Esophagus muscularis mucosa (tissue), 4 donors: ENCODE measurements at regions not wholly inside any gene's neighbourhood (a gene's known extent, or its start where the extent isn't known, plus 50 kb on each side); places are given as distances from the start of the nearest gene placed in this dataset.

Source experiments
- EP300 ChIP-seq: sonication (generic); formaldehyde crosslinking; IDR thresholded peaks from one replicate; pipeline ENCODE4 v1.6.1; 2017; ENCODE audit warnings: antibody characterized with exemption
- POLR2A ChIP-seq: fragments of 450-650 bp; IDR thresholded peaks from one replicate; pipeline ENCODE4 v1.6.1; 2017; ENCODE audit warnings: antibody characterized with exemption, moderate library complexity, mild to moderate bottlenecking, low read depth
- POLR2AphosphoS5 ChIP-seq, 2 donors: sonication (generic); formaldehyde crosslinking; IDR thresholded peaks; one replicate each; pipeline ENCODE4 v1.6.1; 2017; ENCODE audit warnings: antibody characterized with exemption in 2 of 2
- TF ChIP-seq, protein P1 (sequence below), 3 experiments: fragments of 200-600 bp in 2 of 3; fragments of 450-650 bp in 1 of 3; sonication (generic) in 2 of 3; IDR thresholded peaks; one replicate each; pipeline ENCODE4 v1.5.1; 2017 to 2019; ENCODE audit warnings: antibody characterized with exemption in 3 of 3, mild to moderate bottlenecking in 2 of 3, moderate library complexity in 1 of 3

DNA sequence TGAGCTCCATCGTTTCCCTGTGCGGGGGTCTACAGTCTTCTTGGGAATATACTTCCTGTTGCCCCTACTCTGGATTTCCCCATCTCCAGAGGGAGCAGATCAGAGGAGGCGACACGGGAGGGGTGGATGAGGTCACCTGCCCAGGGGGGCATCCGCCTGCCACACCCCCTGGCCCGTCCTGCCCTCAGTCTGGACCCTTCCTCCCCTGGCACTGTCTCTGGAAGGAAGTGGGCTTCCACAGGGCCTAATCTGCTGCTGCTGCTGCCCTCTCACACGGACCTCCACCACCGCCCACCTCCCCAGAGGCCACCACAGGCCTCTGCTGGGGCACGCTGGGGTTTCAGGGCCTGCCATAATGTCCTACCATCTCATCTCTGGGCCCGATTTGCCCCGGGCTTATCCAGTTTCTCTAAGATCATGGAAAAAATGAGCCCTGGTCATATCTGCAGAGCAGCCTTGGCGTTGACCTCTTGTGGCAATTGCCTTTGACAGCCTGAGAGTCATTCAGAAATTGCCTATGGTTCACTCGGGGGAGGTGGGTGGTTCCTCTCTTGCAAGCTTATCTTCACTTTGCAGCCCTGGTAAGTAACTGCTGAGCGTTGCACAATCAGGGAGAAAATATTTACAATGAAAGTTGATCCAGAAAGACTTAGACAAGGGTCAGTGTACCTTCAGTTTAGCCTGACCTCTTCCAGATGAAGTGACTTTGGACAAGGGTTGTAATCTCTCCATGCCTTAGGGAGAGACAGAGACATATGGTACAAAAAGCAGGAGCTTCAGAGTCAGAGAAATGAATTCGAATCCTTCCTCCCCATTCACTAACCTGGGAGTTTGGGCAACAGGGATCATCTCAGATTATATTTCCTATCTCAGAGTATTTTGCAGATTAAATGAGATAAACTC lies 252.4 kb downstream of the TOMM20 start:
- TF ChIP-seq, protein P1, sequence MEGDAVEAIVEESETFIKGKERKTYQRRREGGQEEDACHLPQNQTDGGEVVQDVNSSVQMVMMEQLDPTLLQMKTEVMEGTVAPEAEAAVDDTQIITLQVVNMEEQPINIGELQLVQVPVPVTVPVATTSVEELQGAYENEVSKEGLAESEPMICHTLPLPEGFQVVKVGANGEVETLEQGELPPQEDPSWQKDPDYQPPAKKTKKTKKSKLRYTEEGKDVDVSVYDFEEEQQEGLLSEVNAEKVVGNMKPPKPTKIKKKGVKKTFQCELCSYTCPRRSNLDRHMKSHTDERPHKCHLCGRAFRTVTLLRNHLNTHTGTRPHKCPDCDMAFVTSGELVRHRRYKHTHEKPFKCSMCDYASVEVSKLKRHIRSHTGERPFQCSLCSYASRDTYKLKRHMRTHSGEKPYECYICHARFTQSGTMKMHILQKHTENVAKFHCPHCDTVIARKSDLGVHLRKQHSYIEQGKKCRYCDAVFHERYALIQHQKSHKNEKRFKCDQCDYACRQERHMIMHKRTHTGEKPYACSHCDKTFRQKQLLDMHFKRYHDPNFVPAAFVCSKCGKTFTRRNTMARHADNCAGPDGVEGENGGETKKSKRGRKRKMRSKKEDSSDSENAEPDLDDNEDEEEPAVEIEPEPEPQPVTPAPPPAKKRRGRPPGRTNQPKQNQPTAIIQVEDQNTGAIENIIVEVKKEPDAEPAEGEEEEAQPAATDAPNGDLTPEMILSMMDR (IDR thresholded peaks at IDR 0.05) = no peak
- TF ChIP-seq POLR2A = no peak
- no peak for TF ChIP-seq POLR2AphosphoS5 (IDR thresholded peaks at IDR 0.05)
- TF ChIP-seq EP300 = no peak
